B cell (primary cell): ENCODE measurements at regions not wholly inside any gene's neighbourhood (a gene's known extent, or its start where the extent isn't known, plus 50 kb on each side); places are given as distances from the start of the nearest gene placed in this dataset.
"Not testable (repeated sequence)": the region's sequence is repeated elsewhere in the genome, so short reads cannot be mapped to it uniquely, and the experiment has no call there.

Experiments used
- ATAC-seq: fragments of 200-7000 bp; cut with Tn5 transposase; one replicate; pipeline ENCODE4 v1.10.0; 2021; ENCODE audit warnings: low read depth, mild to moderate bottlenecking, moderate number of reproducible peaks, moderate library complexity
- CTCF ChIA-PET: fragments of 350-600 bp; sonication (Branson Sonifier 250); formaldehyde crosslinking; loops from one replicate; lab custom pipeline; 2021; ENCODE audit warnings: antibody characterized with exemption, inconsistent platforms; lab: Charles Lee
- POLR2A ChIA-PET: fragments of 350-600 bp; sonication (Branson Sonifier 250); formaldehyde crosslinking; loops from one replicate; lab custom pipeline; 2021; ENCODE audit warnings: antibody characterized with exemption; lab: Charles Lee
- DNase-seq: peaks from one replicate; pipeline ENCODE4 v3.0.0; 2013
- H2AFZ ChIP-seq: 2 replicates; pipeline ENCODE4 v1.6.1; 2012; ENCODE audit warnings: mild to moderate bottlenecking, low read depth, low read length; ENCODE audit not compliant: insufficient read depth, poor library complexity, severe bottlenecking
- H3K27ac ChIP-seq, 2 donors: 1 replicate in 1 of 2; 2 replicates in 1 of 2; pipeline ENCODE4 v1.5.1; 2012 to 2013; ENCODE audit warnings: low read length in 2 of 2, mild to moderate bottlenecking in 2 of 2, moderate library complexity in 1 of 2
- H3K27me3 ChIP-seq, 4 experiments: fragments of 200-600 bp in 1 of 4; sonication (generic) in 1 of 4; replicated peaks in 1 of 4; 1 replicate in 2 of 4; 2 replicates in 2 of 4; pipeline versions ENCODE4 v1.6.1 to v1.7.0; 2013 to 2016; ENCODE audit warnings: low read length in 3 of 4, mild to moderate bottlenecking in 2 of 4, mixed read lengths in 1 of 4, moderate library complexity in 1 of 4; ENCODE audit not compliant: insufficient read depth in 4 of 4, control insufficient read depth in 3 of 4; ENCODE audit errors: control extremely low read depth in 1 of 4
- H3K36me3 ChIP-seq, 2 experiments: replicated peaks in 1 of 2; 1 replicate in 1 of 2; 2 replicates in 1 of 2; pipeline versions ENCODE4 v1.6.1 to v1.7.1; 2013; ENCODE audit warnings: low read length in 1 of 2; ENCODE audit not compliant: insufficient read depth in 2 of 2, control insufficient read depth in 1 of 2; ENCODE audit errors: control extremely low read depth in 1 of 2, extremely low read depth in 1 of 2
- H3K4me1 ChIP-seq, 2 donors: fragments of 200-600 bp in 1 of 2; sonication (generic) in 1 of 2; 1 replicate in 1 of 2; 2 replicates in 1 of 2; pipeline versions ENCODE4 v1.5.1 to v1.6.1; 2013 to 2017; ENCODE audit warnings: low read length in 2 of 2; ENCODE audit not compliant: control insufficient read depth in 2 of 2, insufficient read depth in 2 of 2
- H3K4me2 ChIP-seq: replicated peaks from 2 replicates; pipeline ENCODE3; 2012; ENCODE audit warnings: mild to moderate bottlenecking, low read depth, low read length; ENCODE audit not compliant: poor library complexity, severe bottlenecking
- H3K4me3 ChIP-seq, 5 experiments: fragments of 200-600 bp in 1 of 5; sonication (generic) in 1 of 5; 1 replicate in 3 of 5; 2 replicates in 2 of 5; pipeline versions ENCODE4 v1.5.1 to v1.7.0; 2011 to 2016; ENCODE audit warnings: low read length in 4 of 5, mild to moderate bottlenecking in 4 of 5, low read depth in 2 of 5, control low read depth in 1 of 5, moderate library complexity in 1 of 5; ENCODE audit not compliant: insufficient read depth in 1 of 5; ENCODE audit errors: control extremely low read depth in 1 of 5, extremely low read depth in 1 of 5
- H3K79me2 ChIP-seq: fragments of 200-600 bp; sonication (generic); one replicate; pipeline ENCODE4 v1.6.0; 2016; ENCODE audit warnings: low read length; ENCODE audit not compliant: control insufficient read depth, insufficient read depth
- H3K9ac ChIP-seq: fragments of 200-600 bp; sonication (generic); 2 replicates; pipeline ENCODE4 v1.6.1; 2017; ENCODE audit warnings: mild to moderate bottlenecking, low read length, moderate library complexity
- H3K9me3 ChIP-seq, 3 donors: one replicate each; pipeline versions ENCODE4 v1.6.1 to v1.7.1; 2013; ENCODE audit warnings: low read length in 2 of 3; ENCODE audit not compliant: control insufficient read depth in 2 of 3, insufficient read depth in 1 of 3; ENCODE audit errors: control extremely low read depth in 1 of 3
- H4K20me1 ChIP-seq: 2 replicates; pipeline ENCODE4 v1.6.0; 2012; ENCODE audit warnings: mild to moderate bottlenecking, low read length; ENCODE audit not compliant: insufficient read depth, control insufficient read depth, poor library complexity, severe bottlenecking
- H3K27ac Mint-ChIP-seq: one replicate; pipeline ENCODE4 v1.8.0; 2021; ENCODE audit warnings: mixed read lengths
- H3K27me3 Mint-ChIP-seq: one replicate; pipeline ENCODE4 v1.8.0; 2021; ENCODE audit warnings: mixed read lengths
- H3K4me1 Mint-ChIP-seq: one replicate; pipeline ENCODE4 v1.8.0; 2021; ENCODE audit warnings: mixed read lengths
- H3K4me3 Mint-ChIP-seq: one replicate; pipeline ENCODE4 v1.8.0; 2021; ENCODE audit warnings: mixed read lengths
- H3K9me3 Mint-ChIP-seq: one replicate; pipeline ENCODE4 v1.8.0; 2022; ENCODE audit warnings: mixed read lengths; ENCODE audit not compliant: insufficient read depth
- EZH2 ChIP-seq: IDR thresholded peaks from 2 replicates; pipeline ENCODE4 v1.6.1; 2012; ENCODE audit warnings: borderline replicate concordance, low read depth, mild to moderate bottlenecking, moderate library complexity, low read length; ENCODE audit not compliant: insufficient read depth, poor library complexity, severe bottlenecking
- WGBS: methylation state at CpG from one replicate; pipeline ENCODE4 v1.1.5; 2013; ENCODE audit warnings: missing lambda C conversion rate; ENCODE audit not compliant: insufficient coverage; 5-methylcytosine and 5-hydroxymethylcytosine counted together
- intact Hi-C: fragments of 100-400 bp; cut with micrococcal nuclease; formaldehyde crosslinking; loops from one replicate; pipeline ENCODE4 v1.10.0; 2022
- TF ChIP-seq, protein P1 (sequence below): fragments of 200-600 bp; IDR thresholded peaks from one replicate; pipeline ENCODE4 v1.8.0; 2022; ENCODE audit warnings: antibody characterized with exemption, mild to moderate bottlenecking

DNA sequence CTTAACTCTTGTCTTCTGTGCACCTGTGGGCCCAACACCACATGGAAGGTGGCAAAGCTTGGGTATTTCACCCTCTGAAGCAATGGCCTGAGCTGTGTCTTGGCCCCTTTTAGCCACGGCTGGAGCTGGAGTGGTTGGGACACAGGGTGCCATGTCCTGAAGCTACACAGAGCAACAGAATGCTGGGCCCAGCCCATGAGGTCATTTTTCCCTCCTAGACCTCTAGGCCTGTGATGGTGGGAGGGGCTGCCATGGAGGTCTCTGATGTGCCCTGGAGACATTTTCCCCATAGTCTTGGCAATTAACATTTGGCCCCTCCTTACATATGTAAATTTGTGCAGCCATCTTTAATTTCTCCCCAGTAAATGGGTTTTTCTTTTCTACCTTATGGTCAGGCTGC, 620.8 kb downstream of the RFPL4B start:
- no peak overlapping the region for H3K27ac Mint-ChIP-seq

DNA sequence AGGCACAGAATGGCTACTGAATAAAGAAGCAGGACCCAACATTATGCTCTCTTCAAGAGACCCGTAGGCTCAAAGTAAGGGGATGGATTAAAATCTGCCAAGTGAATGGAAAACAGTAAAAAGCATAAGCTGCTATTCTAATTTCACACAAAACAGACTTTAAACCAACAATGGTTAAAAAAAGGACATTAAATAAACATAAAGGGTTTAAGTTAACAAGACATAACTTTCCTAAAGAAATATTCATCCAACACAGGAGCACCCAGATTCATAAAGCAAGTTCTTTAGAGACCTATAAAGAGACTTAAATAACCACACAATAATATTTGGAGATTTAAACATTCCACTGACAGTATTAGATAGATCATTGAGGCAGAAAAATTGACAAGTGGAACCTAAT, 624.5 kb downstream of the RFPL4B start:
- Histone ChIP-seq H3K4me1 (no peaks in the 10 kb centered on the region), H3K36me3 (no peaks in the 10 kb centered on the region), H2AFZ (no peak overlapping the region), H3K27ac (no peak overlapping the region), H3K4me3 (no peak overlapping the region), H3K9ac (no peak overlapping the region), H3K9me3 (peaks cover 0 to 19% (median 0%) of the 10 kb centered on the region in 3 donors), H4K20me1 (no peaks in the 10 kb centered on the region), H3K4me2 (no peak overlapping the region), H3K79me2 (no peaks in the 10 kb centered on the region), H3K27me3 (no peaks in the 10 kb centered on the region)
- no peak for TF ChIP-seq EZH2
- TF ChIP-seq, protein P1, sequence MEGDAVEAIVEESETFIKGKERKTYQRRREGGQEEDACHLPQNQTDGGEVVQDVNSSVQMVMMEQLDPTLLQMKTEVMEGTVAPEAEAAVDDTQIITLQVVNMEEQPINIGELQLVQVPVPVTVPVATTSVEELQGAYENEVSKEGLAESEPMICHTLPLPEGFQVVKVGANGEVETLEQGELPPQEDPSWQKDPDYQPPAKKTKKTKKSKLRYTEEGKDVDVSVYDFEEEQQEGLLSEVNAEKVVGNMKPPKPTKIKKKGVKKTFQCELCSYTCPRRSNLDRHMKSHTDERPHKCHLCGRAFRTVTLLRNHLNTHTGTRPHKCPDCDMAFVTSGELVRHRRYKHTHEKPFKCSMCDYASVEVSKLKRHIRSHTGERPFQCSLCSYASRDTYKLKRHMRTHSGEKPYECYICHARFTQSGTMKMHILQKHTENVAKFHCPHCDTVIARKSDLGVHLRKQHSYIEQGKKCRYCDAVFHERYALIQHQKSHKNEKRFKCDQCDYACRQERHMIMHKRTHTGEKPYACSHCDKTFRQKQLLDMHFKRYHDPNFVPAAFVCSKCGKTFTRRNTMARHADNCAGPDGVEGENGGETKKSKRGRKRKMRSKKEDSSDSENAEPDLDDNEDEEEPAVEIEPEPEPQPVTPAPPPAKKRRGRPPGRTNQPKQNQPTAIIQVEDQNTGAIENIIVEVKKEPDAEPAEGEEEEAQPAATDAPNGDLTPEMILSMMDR: no peak
- DNase-seq (no peak), ATAC-seq (no peak)
- no peak overlapping the region for H3K4me3 Mint-ChIP-seq
- H3K9me3 Mint-ChIP-seq: peaks cover 4% of the 10 kb centered on the region
- intact Hi-C loops: no loop called here
- H3K27me3 Mint-ChIP-seq: no peaks in the 10 kb centered on the region
- no peaks in the 10 kb centered on the region for H3K4me1 Mint-ChIP-seq
- no CpG with 5 or more reads among the region's 1 CpG for WGBS
- H3K27ac Mint-ChIP-seq: no peak overlapping the region
- CTCF ChIA-PET: no interaction called here
- POLR2A ChIA-PET: no interaction called here

More for the DNA sequence above, 620.8 kb downstream of the RFPL4B start:
- Histone ChIP-seq H3K27ac (no peak overlapping the region), H3K4me2 (no peak overlapping the region), H3K9ac (no peak overlapping the region), H2AFZ (no peak overlapping the region), H3K9me3 (peaks cover 0 to 12% (median 0%) of the 10 kb centered on the region in 3 donors), H4K20me1 (no peaks in the 10 kb centered on the region), H3K4me1 (no peaks in the 10 kb centered on the region), H3K4me3 (no peak overlapping the region), H3K27me3 (no peaks in the 10 kb centered on the region), H3K36me3 (no peaks in the 10 kb centered on the region), H3K79me2 (no peaks in the 10 kb centered on the region)
- H3K9me3 Mint-ChIP-seq: peaks cover 2% of the 10 kb centered on the region
- no peak for DNase-seq
- WGBS: no CpG with 5 or more reads among the region's 1 CpG
- TF ChIP-seq, protein P1: no peak
- no peak for TF ChIP-seq EZH2
- no peak overlapping the region for H3K4me3 Mint-ChIP-seq
- H3K27me3 Mint-ChIP-seq: peaks cover 2% of the 10 kb centered on the region
- no peaks in the 10 kb centered on the region for H3K4me1 Mint-ChIP-seq
- ChIA-PET CTCF (no interaction called here), POLR2A (no interaction called here)
- intact Hi-C loops: no loop called here
- no peak for ATAC-seq

- H3K9ac ChIP-seq, H3K4me1 ChIP-seq, H2AFZ ChIP-seq, H3K4me1 Mint-ChIP-seq, intact Hi-C loops, H3K27ac Mint-ChIP-seq, H3K27ac ChIP-seq, H3K4me3 ChIP-seq, POLR2A ChIA-PET, H3K4me3 Mint-ChIP-seq, H3K9me3 Mint-ChIP-seq, CTCF ChIA-PET, H4K20me1 ChIP-seq, H3K27me3 ChIP-seq, H3K4me2 ChIP-seq, H3K27me3 Mint-ChIP-seq, H3K79me2 ChIP-seq, ATAC-seq, H3K36me3 ChIP-seq, DNase-seq: not testable (repeated sequence)
- peaks cover 0 to 12% (median 0%) of the 10 kb centered on the region in 3 donors for H3K9me3 ChIP-seq
- WGBS: 83% methylated on average over 2 of the region's 4 CpGs
These were observed 627.8 kb downstream of the RFPL4B start for GRCh38 chr6:112974931-112975330.
